ENCODE measurements at regions not wholly inside any gene's neighbourhood (a gene's known extent, or its start where the extent isn't known, plus 50 kb on each side); places are given as distances from the start of the nearest gene placed in this dataset.

DNA sequence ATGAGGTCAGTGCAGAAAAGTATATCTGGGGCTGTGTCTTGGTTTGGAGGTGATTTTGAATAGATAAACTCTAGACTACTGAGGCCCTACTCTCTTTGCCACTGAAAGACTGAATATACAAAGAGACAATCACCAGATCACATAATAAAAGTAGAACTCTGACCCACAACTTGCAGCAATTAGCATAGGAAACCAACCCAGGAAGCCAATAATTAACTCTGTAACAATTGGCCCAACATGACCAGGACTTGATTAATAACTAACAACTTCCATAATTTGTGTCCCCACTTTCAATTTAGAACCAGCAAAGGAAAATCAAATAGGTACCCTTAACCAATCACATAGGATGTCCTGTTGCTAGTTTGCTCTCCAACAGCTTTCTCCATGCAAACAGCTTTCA is 1104.9 kb upstream of the CELF4 start:
- Histone ChIP-seq H3K27me3 (ENCODE audit: control insufficient read depth in 4 of 4, insufficient read depth in 4 of 4, low read length in 3 of 4) (no peaks in the 10 kb centered on the region), H3K9me3 (ENCODE audit: control insufficient read depth in 4 of 4, low read length in 3 of 4) (peaks cover 0 to 4% (median 3%) of the 10 kb centered on the region in 4 donors), H3K4me3 (ENCODE audit: low read depth in 1 of 3, low read length in 3 of 3) (no peak overlapping the region), H3K27ac (ENCODE audit: low read depth in 1 of 2, low read length in 2 of 2) (no peak overlapping the region), H3K4me1 (ENCODE audit: control insufficient read depth in 4 of 4, insufficient read depth in 4 of 4, low read length in 3 of 4) (no peaks in the 10 kb centered on the region), H3K9ac (ENCODE audit: low read depth in 1 of 2, low read length in 2 of 2) (no peak overlapping the region), H3K36me3 (ENCODE audit: control insufficient read depth in 4 of 4, insufficient read depth in 3 of 4, low read depth in 1 of 4, low read length in 3 of 4) (no peaks in the 10 kb centered on the region)
- TF ChIP-seq FOXA1 (IDR thresholded peaks at IDR 0.05) = no peak
- no peak for TF ChIP-seq JUND (IDR thresholded peaks at IDR 0.05)
- no peak for TF ChIP-seq RXRA (IDR thresholded peaks at IDR 0.05)
- TF ChIP-seq, protein P1, sequence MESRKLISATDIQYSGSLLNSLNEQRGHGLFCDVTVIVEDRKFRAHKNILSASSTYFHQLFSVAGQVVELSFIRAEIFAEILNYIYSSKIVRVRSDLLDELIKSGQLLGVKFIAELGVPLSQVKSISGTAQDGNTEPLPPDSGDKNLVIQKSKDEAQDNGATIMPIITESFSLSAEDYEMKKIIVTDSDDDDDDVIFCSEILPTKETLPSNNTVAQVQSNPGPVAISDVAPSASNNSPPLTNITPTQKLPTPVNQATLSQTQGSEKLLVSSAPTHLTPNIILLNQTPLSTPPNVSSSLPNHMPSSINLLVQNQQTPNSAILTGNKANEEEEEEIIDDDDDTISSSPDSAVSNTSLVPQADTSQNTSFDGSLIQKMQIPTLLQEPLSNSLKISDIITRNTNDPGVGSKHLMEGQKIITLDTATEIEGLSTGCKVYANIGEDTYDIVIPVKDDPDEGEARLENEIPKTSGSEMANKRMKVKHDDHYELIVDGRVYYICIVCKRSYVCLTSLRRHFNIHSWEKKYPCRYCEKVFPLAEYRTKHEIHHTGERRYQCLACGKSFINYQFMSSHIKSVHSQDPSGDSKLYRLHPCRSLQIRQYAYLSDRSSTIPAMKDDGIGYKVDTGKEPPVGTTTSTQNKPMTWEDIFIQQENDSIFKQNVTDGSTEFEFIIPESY (IDR thresholded peaks at IDR 0.05) = no peak
- no peak for TF ChIP-seq FOXA2 (IDR thresholded peaks at IDR 0.05)
- TF ChIP-seq RAD21 (IDR thresholded peaks at IDR 0.05) = no peak
- TF ChIP-seq, protein P2, sequence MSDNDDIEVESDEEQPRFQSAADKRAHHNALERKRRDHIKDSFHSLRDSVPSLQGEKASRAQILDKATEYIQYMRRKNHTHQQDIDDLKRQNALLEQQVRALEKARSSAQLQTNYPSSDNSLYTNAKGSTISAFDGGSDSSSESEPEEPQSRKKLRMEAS (IDR thresholded peaks at IDR 0.05) = no peak
- TF ChIP-seq, protein P3, sequence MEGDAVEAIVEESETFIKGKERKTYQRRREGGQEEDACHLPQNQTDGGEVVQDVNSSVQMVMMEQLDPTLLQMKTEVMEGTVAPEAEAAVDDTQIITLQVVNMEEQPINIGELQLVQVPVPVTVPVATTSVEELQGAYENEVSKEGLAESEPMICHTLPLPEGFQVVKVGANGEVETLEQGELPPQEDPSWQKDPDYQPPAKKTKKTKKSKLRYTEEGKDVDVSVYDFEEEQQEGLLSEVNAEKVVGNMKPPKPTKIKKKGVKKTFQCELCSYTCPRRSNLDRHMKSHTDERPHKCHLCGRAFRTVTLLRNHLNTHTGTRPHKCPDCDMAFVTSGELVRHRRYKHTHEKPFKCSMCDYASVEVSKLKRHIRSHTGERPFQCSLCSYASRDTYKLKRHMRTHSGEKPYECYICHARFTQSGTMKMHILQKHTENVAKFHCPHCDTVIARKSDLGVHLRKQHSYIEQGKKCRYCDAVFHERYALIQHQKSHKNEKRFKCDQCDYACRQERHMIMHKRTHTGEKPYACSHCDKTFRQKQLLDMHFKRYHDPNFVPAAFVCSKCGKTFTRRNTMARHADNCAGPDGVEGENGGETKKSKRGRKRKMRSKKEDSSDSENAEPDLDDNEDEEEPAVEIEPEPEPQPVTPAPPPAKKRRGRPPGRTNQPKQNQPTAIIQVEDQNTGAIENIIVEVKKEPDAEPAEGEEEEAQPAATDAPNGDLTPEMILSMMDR (IDR thresholded peaks at IDR 0.05; ENCODE audit: low read depth, low read length, missing input control) = no peak
- TF ChIP-seq YY1 (IDR thresholded peaks at IDR 0.05) = no peak
- TF ChIP-seq GABPA (IDR thresholded peaks at IDR 0.05 in 1 of 2, conservative IDR thresholded peaks at IDR 0.05 in 1 of 2) = no peak
- TF ChIP-seq, protein P4, sequence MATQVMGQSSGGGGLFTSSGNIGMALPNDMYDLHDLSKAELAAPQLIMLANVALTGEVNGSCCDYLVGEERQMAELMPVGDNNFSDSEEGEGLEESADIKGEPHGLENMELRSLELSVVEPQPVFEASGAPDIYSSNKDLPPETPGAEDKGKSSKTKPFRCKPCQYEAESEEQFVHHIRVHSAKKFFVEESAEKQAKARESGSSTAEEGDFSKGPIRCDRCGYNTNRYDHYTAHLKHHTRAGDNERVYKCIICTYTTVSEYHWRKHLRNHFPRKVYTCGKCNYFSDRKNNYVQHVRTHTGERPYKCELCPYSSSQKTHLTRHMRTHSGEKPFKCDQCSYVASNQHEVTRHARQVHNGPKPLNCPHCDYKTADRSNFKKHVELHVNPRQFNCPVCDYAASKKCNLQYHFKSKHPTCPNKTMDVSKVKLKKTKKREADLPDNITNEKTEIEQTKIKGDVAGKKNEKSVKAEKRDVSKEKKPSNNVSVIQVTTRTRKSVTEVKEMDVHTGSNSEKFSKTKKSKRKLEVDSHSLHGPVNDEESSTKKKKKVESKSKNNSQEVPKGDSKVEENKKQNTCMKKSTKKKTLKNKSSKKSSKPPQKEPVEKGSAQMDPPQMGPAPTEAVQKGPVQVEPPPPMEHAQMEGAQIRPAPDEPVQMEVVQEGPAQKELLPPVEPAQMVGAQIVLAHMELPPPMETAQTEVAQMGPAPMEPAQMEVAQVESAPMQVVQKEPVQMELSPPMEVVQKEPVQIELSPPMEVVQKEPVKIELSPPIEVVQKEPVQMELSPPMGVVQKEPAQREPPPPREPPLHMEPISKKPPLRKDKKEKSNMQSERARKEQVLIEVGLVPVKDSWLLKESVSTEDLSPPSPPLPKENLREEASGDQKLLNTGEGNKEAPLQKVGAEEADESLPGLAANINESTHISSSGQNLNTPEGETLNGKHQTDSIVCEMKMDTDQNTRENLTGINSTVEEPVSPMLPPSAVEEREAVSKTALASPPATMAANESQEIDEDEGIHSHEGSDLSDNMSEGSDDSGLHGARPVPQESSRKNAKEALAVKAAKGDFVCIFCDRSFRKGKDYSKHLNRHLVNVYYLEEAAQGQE (IDR thresholded peaks at IDR 0.05) = no peak
- no peak for TF ChIP-seq HNF4G (IDR thresholded peaks at IDR 0.05)
- TF ChIP-seq, protein P5, sequence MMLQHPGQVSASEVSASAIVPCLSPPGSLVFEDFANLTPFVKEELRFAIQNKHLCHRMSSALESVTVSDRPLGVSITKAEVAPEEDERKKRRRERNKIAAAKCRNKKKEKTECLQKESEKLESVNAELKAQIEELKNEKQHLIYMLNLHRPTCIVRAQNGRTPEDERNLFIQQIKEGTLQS (IDR thresholded peaks at IDR 0.05) = no peak
- TF ChIP-seq TAF1 (conservative IDR thresholded peaks at IDR 0.05) = no peak
- no peak for TF ChIP-seq HNF4A (conservative IDR thresholded peaks at IDR 0.05)
- no peak for TF ChIP-seq NR2F2 (IDR thresholded peaks at IDR 0.05)
- no peak for TF ChIP-seq EGR1 (IDR thresholded peaks at IDR 0.05; ENCODE audit: low read depth in 2 of 2)
- no peak for TF ChIP-seq SP1 (IDR thresholded peaks at IDR 0.05)
- no peak for DNase-seq (ENCODE audit: low spot score)

Data from liver (tissue), 7 donors.